ENCODE measurements at regions not wholly inside any gene's neighbourhood (a gene's known extent, or its start where the extent isn't known, plus 50 kb on each side); places are given as distances from the start of the nearest gene placed in this dataset.

GRCh38 chr17:77470800-77471733 is 330.3 kb downstream of the SEC14L1 start (continued):
- TF ChIP-seq DIDO1 (tag; IDR thresholded peaks at IDR 0.05; ENCODE audit: low read depth) (no peak), HIVEP1 (CRISPR knock-in tag; IDR thresholded peaks at IDR 0.05) (0 out of 2 replicates have a peak, but pooled peaks have one; percentile 67)

GRCh38 chr17:77471984-77472461 is 331.3 kb downstream of the SEC14L1 start:
- Histone ChIP-seq H3K36me3 (ENCODE audit: control insufficient read depth, insufficient read depth, low read length) (0 out of 3 replicates have a peak, but pooled peaks cover 8% of the 10 kb centered on the region), H3K79me2 (ENCODE audit: control insufficient read depth, insufficient read depth, low read length) (peaks cover 72% of the 10 kb centered on the region), H3K4me3 (no peak overlapping the region), H3K27me3 (ENCODE audit: control insufficient read depth in 2 of 2, insufficient read depth in 2 of 2, low read length in 2 of 2) (no peaks in the 10 kb centered on the region), H3K4me1 (replicated peaks in 1 of 2; ENCODE audit: control insufficient read depth in 2 of 2, insufficient read depth in 2 of 2, low read length in 2 of 2) (peaks cover 31 to 49% of the 10 kb centered on the region in 2 experiments), H3K9me3 (replicated peaks; ENCODE audit: control insufficient read depth, insufficient read depth, low read depth, low read length) (no peaks in the 10 kb centered on the region), H4K20me1 (replicated peaks; ENCODE audit: control insufficient read depth, insufficient read depth, low read length) (peaks cover 25% of the 10 kb centered on the region; the same call in 1 of the 2 replicates), H2AFZ (ENCODE audit: low read depth, low read length) (no peak overlapping the region), H3K9me1 (ENCODE audit: control insufficient read depth, insufficient read depth, low read length) (no peaks in the 10 kb centered on the region), H3K4me2 (ENCODE audit: insufficient read depth, low read length) (peak overlapping the region; percentile 59; the same call in 1 of the 2 replicates), H3K27ac (ENCODE audit: extremely low read depth, low read depth, low read length) (no peak overlapping the region), H3K9ac (ENCODE audit: insufficient read depth in 1 of 2, low read depth in 2 of 2, low read length in 2 of 2) (peak overlapping the region in 1 of 2 experiments; percentile 81; a peak in 1 of 4 replicates)
- ATAC-seq (peak; percentile 47), FAIRE-seq (peak; percentile 6), DNase-seq (ENCODE audit: extremely low read depth in 1 of 4, low spot score in 3 of 4) (peak in 2 of 4 experiments; percentile 35 to 41)
- ChIA-PET CTCF (ENCODE audit: low intra/inter-chr PET ratio) (interaction anchor here (0.6 to 1.5 kb wide), 2 partner anchors 42 to 1602 kb away, joined by 3 to 4 read pairs; no protein-coding TSS in a partner anchor), POLR2A (interaction anchor here (0.8 to 1.5 kb wide), 4 partner anchors 9 to 59 kb away, joined by 3 to 5 read pairs (median 3); no protein-coding TSS in a partner anchor)
- in situ Hi-C loops (cut with MboI) (no loop called here), intact Hi-C loops (cut with micrococcal nuclease) (no loop called here)
- TF ChIP-seq FOXJ2 (tag; IDR thresholded peaks at IDR 0.05) (0 out of 2 replicates have a peak, but pooled peaks have one; percentile 3), ARID1B (IDR thresholded peaks at IDR 0.05) (no peak), NFIC (IDR thresholded peaks at IDR 0.05) (peak; percentile 82), ATF2 (CRISPR knock-in tag; IDR thresholded peaks at IDR 0.05) (no peak), NCOA6 (IDR thresholded peaks at IDR 0.05) (no peak)
- WGBS (ENCODE audit: insufficient coverage, low coverage, missing lambda C conversion rate): 14% methylated on average over 7 of the region's 12 CpGs
- BruUV-seq (replicated peaks): no TSS peak
